ENCODE measurements at regions not wholly inside any gene's neighbourhood (a gene's known extent, or its start where the extent isn't known, plus 50 kb on each side); places are given as distances from the start of the nearest gene placed in this dataset.
"Not testable (repeated sequence)": the region's sequence is repeated elsewhere in the genome, so short reads cannot be mapped to it uniquely, and the experiment has no call there.

DNA sequence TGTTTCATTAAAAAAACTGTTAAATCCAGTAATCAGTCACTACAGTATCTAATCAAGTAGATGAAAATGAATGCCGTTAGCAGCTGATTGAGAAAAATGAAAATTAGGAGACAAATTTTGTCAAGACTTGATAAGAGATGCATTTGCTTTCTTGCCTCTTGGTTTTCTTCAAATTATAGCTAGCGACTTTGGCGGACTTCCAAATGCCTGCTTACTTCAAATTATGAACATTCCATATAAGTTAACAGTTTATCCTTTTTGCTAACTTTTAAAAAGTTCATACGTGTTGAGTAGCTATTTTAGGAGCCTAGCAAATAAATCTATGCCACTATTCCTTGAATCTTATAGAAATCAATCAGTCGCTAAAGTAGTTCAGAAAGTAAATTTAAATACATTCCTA, 58.8 kb downstream of the PPP4R3C start:
- H3K9me3 Mint-ChIP-seq (ENCODE audit: insufficient read depth) = no peaks in the 10 kb centered on the region
- ATAC-seq (no peak), DNase-seq (no peak)
- H3K4me1 Mint-ChIP-seq (ENCODE audit: low read depth) = no peaks in the 10 kb centered on the region
- no peaks in the 10 kb centered on the region for H3K27me3 Mint-ChIP-seq (ENCODE audit: low read depth)
- CTCF ChIA-PET = no interaction called here
- no peak overlapping the region for H3K4me3 Mint-ChIP-seq
- H3K27ac Mint-ChIP-seq = no peak overlapping the region
- POLR2A ChIA-PET = no interaction called here
- no peaks in the 10 kb centered on the region for H3K36me3 Mint-ChIP-seq (ENCODE audit: low read depth)

- Mint-ChIP-seq H3K27me3 (ENCODE audit: low read depth) (no peaks in the 10 kb centered on the region), H3K4me3 (no peak overlapping the region), H3K36me3 (ENCODE audit: low read depth) (no peaks in the 10 kb centered on the region), H3K27ac (no peak overlapping the region), H3K9me3 (ENCODE audit: insufficient read depth) (no peaks in the 10 kb centered on the region), H3K4me1 (ENCODE audit: low read depth) (no peaks in the 10 kb centered on the region)
- ChIA-PET POLR2A (no interaction called here), CTCF (no interaction called here)
- ATAC-seq (no peak), DNase-seq (no peak)
Measured at GRCh38 chrX:27399146-27399456, 64.0 kb downstream of the PPP4R3C start.

DNA sequence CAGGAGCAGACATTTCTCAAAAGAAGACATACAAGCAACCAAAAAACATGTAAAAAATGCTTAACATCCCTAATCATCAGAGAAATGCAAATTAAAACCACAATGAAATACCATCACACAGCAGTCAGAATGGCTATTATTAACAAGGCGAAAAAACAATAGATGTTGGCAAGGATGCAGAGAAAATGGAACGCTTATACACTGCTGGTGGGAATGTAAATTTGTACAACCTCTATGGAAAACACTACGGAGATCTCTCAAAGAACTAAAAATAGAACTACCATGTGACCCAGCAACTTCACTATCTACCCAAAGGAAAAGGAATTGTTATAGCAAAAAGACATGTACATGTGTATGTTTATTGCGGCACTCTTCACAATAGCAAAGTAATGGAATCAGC, 71.5 kb downstream of the PPP4R3C start:
- DNase-seq = no peak
- no peaks in the 10 kb centered on the region for H3K9me3 Mint-ChIP-seq (ENCODE audit: insufficient read depth)

GRCh38 chrX:27381419-27381818, 81.7 kb downstream of the PPP4R3C start:
- DNase-seq = no peak
- no peaks in the 10 kb centered on the region for H3K27me3 Mint-ChIP-seq (ENCODE audit: low read depth)
- no peaks in the 10 kb centered on the region for H3K4me1 Mint-ChIP-seq (ENCODE audit: low read depth)
- no peak overlapping the region for H3K4me3 Mint-ChIP-seq
- ATAC-seq = no peak
- no peaks in the 10 kb centered on the region for H3K9me3 Mint-ChIP-seq (ENCODE audit: insufficient read depth)
- POLR2A ChIA-PET = no interaction called here
- no peaks in the 10 kb centered on the region for H3K36me3 Mint-ChIP-seq (ENCODE audit: low read depth)
- H3K27ac Mint-ChIP-seq = no peak overlapping the region
- CTCF ChIA-PET = no interaction called here

More for the DNA sequence above, 71.5 kb downstream of the PPP4R3C start:
- CTCF ChIA-PET = no interaction called here
- H3K4me3 Mint-ChIP-seq = no peak overlapping the region
- no peaks in the 10 kb centered on the region for H3K27me3 Mint-ChIP-seq (ENCODE audit: low read depth)
- no peak overlapping the region for H3K27ac Mint-ChIP-seq
- no peak for ATAC-seq
- no peaks in the 10 kb centered on the region for H3K4me1 Mint-ChIP-seq (ENCODE audit: low read depth)
- POLR2A ChIA-PET = no interaction called here
- H3K36me3 Mint-ChIP-seq (ENCODE audit: low read depth) = no peaks in the 10 kb centered on the region

- DNase-seq (no peak), ATAC-seq (no peak)
- H3K4me1 Mint-ChIP-seq (ENCODE audit: low read depth) = no peaks in the 10 kb centered on the region
- H3K4me3 Mint-ChIP-seq = no peak overlapping the region
- ChIA-PET POLR2A (no interaction called here), CTCF (no interaction called here)
- no peaks in the 10 kb centered on the region for H3K27me3 Mint-ChIP-seq (ENCODE audit: low read depth)
- no peaks in the 10 kb centered on the region for H3K36me3 Mint-ChIP-seq (ENCODE audit: low read depth)
- H3K9me3 Mint-ChIP-seq (ENCODE audit: insufficient read depth) = no peaks in the 10 kb centered on the region
- H3K27ac Mint-ChIP-seq = no peak overlapping the region
Measured at GRCh38 chrX:27380163-27380845, 82.8 kb downstream of the PPP4R3C start.

DNA sequence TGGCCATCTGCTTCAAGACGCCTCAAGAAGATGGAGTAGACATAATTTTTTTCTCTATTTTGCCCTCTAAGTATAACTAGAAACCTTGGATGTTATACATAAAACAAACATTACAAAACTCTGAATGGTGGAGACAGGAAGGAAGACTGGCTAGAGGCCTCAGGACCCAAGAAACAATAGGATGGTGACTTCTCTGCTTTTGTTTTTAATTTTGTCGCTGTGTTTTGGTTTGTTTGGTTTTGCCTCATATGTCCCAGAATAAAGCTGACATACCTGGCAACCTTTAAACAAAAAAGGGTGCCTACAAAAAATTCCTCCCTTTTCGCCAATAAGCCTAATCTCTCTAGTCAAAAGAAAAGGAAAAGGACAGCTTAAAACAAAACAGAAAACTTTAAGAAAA, 109.1 kb downstream of the PPP4R3C start:
- no peaks in the 10 kb centered on the region for H3K9me3 Mint-ChIP-seq (ENCODE audit: insufficient read depth)
- H3K36me3 Mint-ChIP-seq (ENCODE audit: low read depth) = no peaks in the 10 kb centered on the region
- ChIA-PET CTCF (no interaction called here), POLR2A (no interaction called here)
- no peak for ATAC-seq
- H3K27me3 Mint-ChIP-seq (ENCODE audit: low read depth) = no peaks in the 10 kb centered on the region
- DNase-seq = no peak
- no peak overlapping the region for H3K27ac Mint-ChIP-seq
- H3K4me3 Mint-ChIP-seq = no peak overlapping the region
- no peaks in the 10 kb centered on the region for H3K4me1 Mint-ChIP-seq (ENCODE audit: low read depth)

- ChIA-PET CTCF (no interaction called here), POLR2A (no interaction called here)
- no peak for ATAC-seq
- Mint-ChIP-seq H3K27ac (no peak overlapping the region), H3K36me3 (ENCODE audit: low read depth) (no peaks in the 10 kb centered on the region), H3K9me3 (ENCODE audit: insufficient read depth) (no peaks in the 10 kb centered on the region), H3K4me3 (no peak overlapping the region), H3K27me3 (ENCODE audit: low read depth) (no peaks in the 10 kb centered on the region), H3K4me1 (ENCODE audit: low read depth) (no peaks in the 10 kb centered on the region)
- no peak for DNase-seq
Measured at GRCh38 chrX:27350476-27350875, 112.7 kb downstream of the PPP4R3C start.

DNA sequence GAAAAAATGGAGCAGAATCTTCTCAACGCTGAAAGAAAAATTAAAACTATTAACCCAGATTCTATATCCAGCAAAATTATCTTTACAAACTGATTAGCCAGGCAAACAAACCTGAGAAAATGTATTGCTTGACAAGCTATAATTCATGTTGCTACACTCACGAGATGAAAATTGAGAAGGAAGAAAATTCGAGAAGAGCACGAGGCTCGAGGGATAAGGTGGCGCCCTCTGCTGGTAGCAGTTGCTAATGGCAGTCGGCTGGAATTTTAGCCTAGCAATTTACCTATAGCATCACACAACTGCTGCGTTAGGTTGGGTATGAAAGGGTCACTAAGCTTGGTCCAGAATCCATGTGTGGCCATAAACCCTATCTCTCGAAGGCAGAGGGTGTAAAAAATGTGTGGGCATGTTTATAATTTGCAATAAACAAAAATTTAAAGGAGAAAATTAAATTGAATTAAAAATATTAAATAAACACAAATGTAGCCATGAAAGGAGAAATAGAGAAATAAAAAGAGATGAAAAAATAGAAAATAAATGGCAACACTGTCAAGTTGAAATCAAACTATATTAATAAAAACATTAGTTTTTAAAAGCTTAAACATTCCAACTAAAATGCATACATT, 126.6 kb downstream of the PPP4R3C start:
- DNase-seq = peak; percentile 33
- Mint-ChIP-seq H3K9me3 (ENCODE audit: insufficient read depth) (no peaks in the 10 kb centered on the region), H3K4me1 (ENCODE audit: low read depth) (no peaks in the 10 kb centered on the region), H3K36me3 (ENCODE audit: low read depth) (no peaks in the 10 kb centered on the region), H3K27ac (no peak overlapping the region), H3K27me3 (ENCODE audit: low read depth) (no peaks in the 10 kb centered on the region), H3K4me3 (no peak overlapping the region)
- ChIA-PET POLR2A (no interaction called here), CTCF (no interaction called here)
- no peak for ATAC-seq

GRCh38 chrX:27321632-27322031, 141.5 kb downstream of the PPP4R3C start:
- Mint-ChIP-seq H3K4me3 (no peak overlapping the region), H3K4me1 (ENCODE audit: low read depth) (no peaks in the 10 kb centered on the region), H3K9me3 (ENCODE audit: insufficient read depth) (no peaks in the 10 kb centered on the region), H3K27ac (no peak overlapping the region), H3K27me3 (ENCODE audit: low read depth) (no peaks in the 10 kb centered on the region), H3K36me3 (ENCODE audit: low read depth) (no peaks in the 10 kb centered on the region)
- ChIA-PET POLR2A (no interaction called here), CTCF (no interaction called here)
- no peak for DNase-seq
- ATAC-seq = no peak

DNA sequence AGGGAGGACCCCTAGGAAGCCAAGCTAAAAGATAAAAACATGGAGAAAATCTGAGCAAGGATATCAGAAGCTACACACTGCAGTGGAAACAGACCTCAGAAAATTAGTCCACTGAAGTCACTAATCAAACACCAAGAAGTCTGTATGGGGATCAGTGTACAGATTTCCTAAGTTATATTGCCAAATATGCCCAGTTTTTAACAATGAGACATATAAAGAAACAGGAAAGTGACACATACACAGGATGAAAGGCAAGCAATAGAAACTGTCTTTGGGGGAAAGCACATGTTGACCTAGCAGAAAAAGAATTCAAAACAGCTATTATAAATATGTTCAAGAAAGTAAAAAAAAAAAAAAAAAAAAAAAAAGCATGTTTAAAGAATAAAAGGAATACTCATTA, 153.7 kb downstream of the PPP4R3C start:
- Mint-ChIP-seq H3K4me3 (no peak overlapping the region), H3K4me1 (ENCODE audit: low read depth) (no peaks in the 10 kb centered on the region), H3K27ac (no peak overlapping the region), H3K9me3 (ENCODE audit: insufficient read depth) (no peaks in the 10 kb centered on the region), H3K36me3 (ENCODE audit: low read depth) (no peaks in the 10 kb centered on the region), H3K27me3 (ENCODE audit: low read depth) (no peaks in the 10 kb centered on the region)
- DNase-seq (no peak), ATAC-seq (no peak)
- POLR2A ChIA-PET = no interaction called here
- CTCF ChIA-PET = no interaction called here

GRCh38 chrX:27307546-27307945, 155.6 kb downstream of the PPP4R3C start:
- Mint-ChIP-seq H3K4me3 (no peak overlapping the region), H3K36me3 (ENCODE audit: low read depth) (no peaks in the 10 kb centered on the region), H3K9me3 (ENCODE audit: insufficient read depth) (no peaks in the 10 kb centered on the region), H3K4me1 (ENCODE audit: low read depth) (no peaks in the 10 kb centered on the region), H3K27me3 (ENCODE audit: low read depth) (no peaks in the 10 kb centered on the region), H3K27ac (no peak overlapping the region)
- no peak for DNase-seq
- POLR2A ChIA-PET = no interaction called here
- CTCF ChIA-PET = no interaction called here
- no peak for ATAC-seq

DNA sequence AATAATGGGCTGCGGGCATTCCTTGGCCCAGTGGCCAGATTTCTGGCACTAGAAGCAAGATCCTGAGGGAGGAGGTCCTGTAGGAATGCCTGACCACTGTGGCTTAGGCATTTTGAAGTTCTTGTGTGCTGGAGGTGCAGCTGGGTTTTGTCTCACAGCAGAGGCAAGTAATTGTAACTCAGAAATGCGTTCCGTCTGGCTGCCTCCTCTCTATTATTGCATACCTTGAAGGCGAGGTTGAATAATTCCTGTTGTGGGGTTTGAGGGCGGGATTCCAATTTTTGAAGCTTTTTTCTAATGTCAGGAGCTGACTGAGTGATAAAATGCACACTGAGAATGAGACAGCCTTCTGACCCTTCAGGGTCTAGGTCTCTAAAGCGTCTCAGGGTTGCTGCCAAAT, 170.6 kb downstream of the PPP4R3C start:
- H3K36me3 Mint-ChIP-seq (ENCODE audit: low read depth); ATAC-seq; H3K27ac Mint-ChIP-seq; H3K27me3 Mint-ChIP-seq (ENCODE audit: low read depth); POLR2A ChIA-PET; H3K4me1 Mint-ChIP-seq (ENCODE audit: low read depth); H3K4me3 Mint-ChIP-seq; CTCF ChIA-PET; DNase-seq; H3K9me3 Mint-ChIP-seq (ENCODE audit: insufficient read depth): not testable (repeated sequence)

DNA sequence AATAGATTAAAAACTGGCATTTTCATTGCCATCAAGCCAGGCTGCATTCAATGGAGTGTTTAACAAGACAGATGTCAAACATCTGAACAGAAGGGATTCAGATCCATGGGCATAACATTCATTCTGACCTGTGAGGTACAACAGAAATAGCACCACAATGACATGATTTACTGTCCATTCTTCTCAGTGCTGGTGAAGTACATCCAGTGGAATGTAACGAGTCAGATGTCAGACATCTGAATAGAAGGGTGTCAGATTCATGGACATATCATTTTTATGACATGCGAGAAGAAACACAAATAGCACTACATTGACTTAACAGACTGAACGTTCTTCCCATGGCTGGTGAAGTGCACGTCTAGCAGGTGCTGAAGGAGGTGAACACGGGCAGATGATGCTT, 186.4 kb downstream of the PPP4R3C start:
- Mint-ChIP-seq H3K36me3 (ENCODE audit: low read depth) (no peaks in the 10 kb centered on the region), H3K27me3 (ENCODE audit: low read depth) (no peaks in the 10 kb centered on the region), H3K9me3 (ENCODE audit: insufficient read depth) (no peaks in the 10 kb centered on the region), H3K27ac (no peak overlapping the region), H3K4me1 (ENCODE audit: low read depth) (no peaks in the 10 kb centered on the region), H3K4me3 (no peak overlapping the region)
- POLR2A ChIA-PET = no interaction called here
- DNase-seq (no peak), ATAC-seq (no peak)
- CTCF ChIA-PET = no interaction called here
